SK-N-SH (cell line): ENCODE measurements at regions not wholly inside any gene's neighbourhood (a gene's known extent, or its start where the extent isn't known, plus 50 kb on each side); places are given as distances from the start of the nearest gene placed in this dataset.

Source experiments
- CTCF ChIP-seq: fragments of 200-600 bp; sonication (generic); IDR thresholded peaks from 2 replicates; pipeline ENCODE4 v1.6.1; 2017; ENCODE audit warnings: antibody characterized with exemption, mild to moderate bottlenecking, moderate library complexity
- EP300 ChIP-seq, 2 experiments: IDR thresholded peaks; 2 replicates each; pipeline versions ENCODE4 v1.4.0 to v1.6.1; 2012; ENCODE audit warnings: borderline replicate concordance in 1 of 2, low read depth in 1 of 2, low read length in 1 of 2
- POLR2AphosphoS5 ChIP-seq: IDR thresholded peaks from 2 replicates; pipeline ENCODE4 v1.6.1; 2012; ENCODE audit warnings: low read depth, low read length

- TF ChIP-seq EP300 (IDR thresholded peaks at IDR 0.05; ENCODE audit: borderline replicate concordance in 1 of 2, low read depth in 1 of 2, low read length in 1 of 2) (no peak), CTCF (no peak), POLR2AphosphoS5 (no peak)
These were observed 61.1 kb upstream of the C12orf71 start for GRCh38 chr12:27143256-27144069.
